ENCODE measurements at regions not wholly inside any gene's neighbourhood (a gene's known extent, or its start where the extent isn't known, plus 50 kb on each side); places are given as distances from the start of the nearest gene placed in this dataset.
"Not testable (repeated sequence)": the region's sequence is repeated elsewhere in the genome, so short reads cannot be mapped to it uniquely, and the experiment has no call there.

GRCh38 chr5:10896016-10896415 is 135.0 kb upstream of the DAP start:
- Histone ChIP-seq H3K9me3 (ENCODE audit: control insufficient read depth, low read depth, low read length) (no peaks in the 10 kb centered on the region), H3K4me1 (ENCODE audit: control insufficient read depth, low read depth, low read length) (peaks cover 15% of the 10 kb centered on the region)

GRCh38 chr5:10894445-10895054 is 133.5 kb upstream of the DAP start:
- Histone ChIP-seq H3K27me3 (ENCODE audit: control insufficient read depth, insufficient read depth, low read length) (no peaks in the 10 kb centered on the region), H3K4me3 (ENCODE audit: low read length) (no peak overlapping the region), H3K27ac (ENCODE audit: low read length) (no peak overlapping the region), H3K9ac (ENCODE audit: low read length) (no peak overlapping the region), H3K36me3 (ENCODE audit: control insufficient read depth, low read depth, low read length) (no peaks in the 10 kb centered on the region), H3K4me1 (ENCODE audit: control insufficient read depth, low read depth, low read length) (peaks cover 8% of the 10 kb centered on the region), H3K9me3 (ENCODE audit: control insufficient read depth, low read depth, low read length) (no peaks in the 10 kb centered on the region)

More at GRCh38 chr5:10896016-10896415, 135.0 kb upstream of the DAP start:
- no peak overlapping the region for H3K9ac ChIP-seq (ENCODE audit: low read length)
- H3K36me3 ChIP-seq (ENCODE audit: control insufficient read depth, low read depth, low read length): no peaks in the 10 kb centered on the region
- H3K27ac ChIP-seq (ENCODE audit: low read length): no peak overlapping the region
- H3K27me3 ChIP-seq (ENCODE audit: control insufficient read depth, insufficient read depth, low read length): no peaks in the 10 kb centered on the region
- no peak overlapping the region for H3K4me3 ChIP-seq (ENCODE audit: low read length)

DNA sequence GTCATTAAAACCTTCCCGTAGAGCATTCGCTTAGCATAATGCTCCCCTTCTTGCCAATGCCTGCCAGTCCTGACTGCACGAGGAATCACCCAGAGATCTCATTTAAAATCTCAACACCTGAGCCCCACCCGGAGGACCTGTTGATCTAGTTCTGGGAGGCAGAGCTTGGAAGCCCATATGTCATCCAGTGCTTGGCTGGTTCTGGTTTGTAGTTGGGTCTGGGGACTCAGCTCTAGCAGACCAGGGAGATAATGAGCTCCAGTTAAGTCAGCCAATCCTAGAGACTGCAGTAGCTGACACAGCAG is 131.8 kb upstream of the DAP start:
- H3K9me3 ChIP-seq (ENCODE audit: control insufficient read depth, low read depth, low read length): no peaks in the 10 kb centered on the region
- no peak overlapping the region for H3K27ac ChIP-seq (ENCODE audit: low read length)
- H3K9ac ChIP-seq (ENCODE audit: low read length): no peak overlapping the region
- no peaks in the 10 kb centered on the region for H3K36me3 ChIP-seq (ENCODE audit: control insufficient read depth, low read depth, low read length)
- no peaks in the 10 kb centered on the region for H3K27me3 ChIP-seq (ENCODE audit: control insufficient read depth, insufficient read depth, low read length)
- no peak overlapping the region for H3K4me3 ChIP-seq (ENCODE audit: low read length)
- H3K4me1 ChIP-seq (ENCODE audit: control insufficient read depth, low read depth, low read length): no peaks in the 10 kb centered on the region

DNA sequence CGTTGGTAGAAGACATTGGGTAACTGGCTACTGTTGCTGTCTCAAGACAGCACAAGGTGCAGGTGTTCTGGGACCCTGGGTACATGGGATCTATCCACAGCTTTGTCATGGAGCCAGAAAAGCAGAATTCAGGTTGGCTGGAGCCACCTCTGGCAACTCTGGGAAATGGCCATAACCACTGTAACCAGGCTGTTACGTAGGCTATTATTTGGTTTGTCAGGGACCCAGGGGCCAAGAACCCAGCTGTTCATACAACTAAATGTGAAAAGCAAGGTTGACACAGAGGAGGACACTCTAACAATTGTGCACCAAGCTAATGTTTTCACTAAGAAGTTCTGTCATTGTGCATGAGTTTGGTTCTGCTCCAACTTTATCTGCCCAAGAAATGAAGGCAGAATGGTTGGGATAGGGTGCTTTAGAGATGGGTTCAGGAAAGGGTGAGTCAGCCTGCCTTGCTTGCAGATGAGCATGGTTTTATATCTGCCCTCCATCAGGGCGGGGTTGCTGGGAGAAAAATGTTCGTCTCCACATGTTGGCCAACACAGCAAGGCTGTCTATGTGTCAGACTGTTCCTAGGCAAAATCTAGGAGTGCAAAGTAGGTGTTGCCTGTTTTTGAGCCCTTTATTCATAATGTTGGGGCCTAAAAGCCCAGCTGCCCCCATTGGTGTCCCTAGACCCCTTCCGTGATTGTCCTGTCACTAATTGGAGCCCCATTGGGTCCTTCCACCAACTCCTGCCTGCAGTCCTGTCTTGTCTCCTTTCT is 131.3 kb upstream of the DAP start:
- Histone ChIP-seq H3K4me3 (ENCODE audit: low read length) (no peak overlapping the region), H3K4me1 (ENCODE audit: control insufficient read depth, low read depth, low read length) (no peaks in the 10 kb centered on the region), H3K27ac (ENCODE audit: low read length) (no peak overlapping the region), H3K27me3 (ENCODE audit: control insufficient read depth, insufficient read depth, low read length) (no peaks in the 10 kb centered on the region), H3K9ac (ENCODE audit: low read length) (no peak overlapping the region), H3K36me3 (ENCODE audit: control insufficient read depth, low read depth, low read length) (no peaks in the 10 kb centered on the region), H3K9me3 (ENCODE audit: control insufficient read depth, low read depth, low read length) (no peaks in the 10 kb centered on the region)

DNA sequence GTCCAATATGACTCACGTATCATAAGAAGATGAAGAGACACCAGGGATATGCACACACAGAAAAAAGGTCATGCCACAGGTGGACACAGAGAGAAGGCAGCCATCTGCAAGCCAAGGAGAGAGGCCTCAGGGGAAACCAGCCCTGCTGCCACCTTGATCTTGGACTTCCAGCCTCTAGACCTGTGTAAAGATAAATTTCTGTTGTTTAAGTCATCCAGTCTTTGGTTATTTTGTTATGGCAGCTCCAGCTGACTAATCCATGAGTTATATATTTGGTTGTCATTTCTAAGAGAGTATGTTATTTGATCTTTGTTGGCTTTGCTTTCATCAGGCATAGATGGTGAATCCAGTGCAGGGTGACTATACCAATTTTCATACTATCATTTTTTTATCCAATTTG is 130.2 kb upstream of the DAP start:
- Histone ChIP-seq H3K36me3 (ENCODE audit: control insufficient read depth, low read depth, low read length) (no peaks in the 10 kb centered on the region), H3K27ac (ENCODE audit: low read length) (no peak overlapping the region), H3K4me3 (ENCODE audit: low read length) (no peak overlapping the region), H3K9me3 (ENCODE audit: control insufficient read depth, low read depth, low read length) (no peaks in the 10 kb centered on the region), H3K27me3 (ENCODE audit: control insufficient read depth, insufficient read depth, low read length) (no peaks in the 10 kb centered on the region), H3K9ac (ENCODE audit: low read length) (no peak overlapping the region), H3K4me1 (ENCODE audit: control insufficient read depth, low read depth, low read length) (no peaks in the 10 kb centered on the region)

- H3K9me3 ChIP-seq (ENCODE audit: control insufficient read depth, low read depth, low read length): no peaks in the 10 kb centered on the region
Measured at GRCh38 chr5:10886497-10886896, 125.5 kb upstream of the DAP start.

GRCh38 chr5:10885026-10885425 is 124.0 kb upstream of the DAP start:
- Histone ChIP-seq H3K36me3 (ENCODE audit: control insufficient read depth, low read depth, low read length) (no peaks in the 10 kb centered on the region), H3K27ac (ENCODE audit: low read length) (no peak overlapping the region), H3K9me3 (ENCODE audit: control insufficient read depth, low read depth, low read length) (no peaks in the 10 kb centered on the region), H3K27me3 (ENCODE audit: control insufficient read depth, insufficient read depth, low read length) (no peaks in the 10 kb centered on the region), H3K4me1 (ENCODE audit: control insufficient read depth, low read depth, low read length) (no peaks in the 10 kb centered on the region), H3K4me3 (ENCODE audit: low read length) (no peak overlapping the region), H3K9ac (ENCODE audit: low read length) (no peak overlapping the region)

More at GRCh38 chr5:10886497-10886896, 125.5 kb upstream of the DAP start:
- Histone ChIP-seq H3K27ac (ENCODE audit: low read length) (no peak overlapping the region), H3K4me1 (ENCODE audit: control insufficient read depth, low read depth, low read length) (no peaks in the 10 kb centered on the region), H3K27me3 (ENCODE audit: control insufficient read depth, insufficient read depth, low read length) (no peaks in the 10 kb centered on the region), H3K36me3 (ENCODE audit: control insufficient read depth, low read depth, low read length) (no peaks in the 10 kb centered on the region), H3K9ac (ENCODE audit: low read length) (no peak overlapping the region), H3K4me3 (ENCODE audit: low read length) (no peak overlapping the region)

GRCh38 chr5:10883945-10884344 is 122.9 kb upstream of the DAP start:
- not testable (repeated sequence) for H3K9me3 ChIP-seq (ENCODE audit: control insufficient read depth, low read depth, low read length); H3K27ac ChIP-seq (ENCODE audit: low read length); H3K4me3 ChIP-seq (ENCODE audit: low read length); H3K36me3 ChIP-seq (ENCODE audit: control insufficient read depth, low read depth, low read length); H3K4me1 ChIP-seq (ENCODE audit: control insufficient read depth, low read depth, low read length); H3K27me3 ChIP-seq (ENCODE audit: control insufficient read depth, insufficient read depth, low read length); H3K9ac ChIP-seq (ENCODE audit: low read length)

DNA sequence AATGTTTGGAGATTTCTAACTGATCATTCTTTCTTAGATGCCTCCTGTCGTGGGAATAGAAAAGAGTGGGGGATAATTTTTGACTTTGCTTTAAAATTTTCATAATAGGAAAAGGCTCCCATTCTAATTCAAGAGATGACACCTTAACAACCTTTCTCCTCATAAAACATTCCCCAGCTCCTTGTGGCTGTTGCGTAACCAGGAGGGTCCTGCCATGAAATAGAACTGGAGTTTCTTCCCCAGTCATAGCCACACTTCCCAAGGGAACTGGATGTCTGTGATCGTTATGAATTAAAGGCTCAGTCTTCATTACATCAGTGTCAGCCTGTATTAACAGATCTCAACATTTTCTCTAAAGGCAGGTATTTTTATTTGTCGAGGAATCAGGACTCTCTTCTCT is 119.9 kb upstream of the DAP start:
- Histone ChIP-seq H3K9me3 (ENCODE audit: control insufficient read depth, low read depth, low read length) (no peaks in the 10 kb centered on the region), H3K36me3 (ENCODE audit: control insufficient read depth, low read depth, low read length) (no peaks in the 10 kb centered on the region), H3K4me1 (ENCODE audit: control insufficient read depth, low read depth, low read length) (no peaks in the 10 kb centered on the region), H3K27me3 (ENCODE audit: control insufficient read depth, insufficient read depth, low read length) (no peaks in the 10 kb centered on the region), H3K9ac (ENCODE audit: low read length) (no peak overlapping the region), H3K4me3 (ENCODE audit: low read length) (no peak overlapping the region), H3K27ac (ENCODE audit: low read length) (no peak overlapping the region)

- H3K4me3 ChIP-seq (ENCODE audit: low read length); H3K9ac ChIP-seq (ENCODE audit: low read length); H3K27ac ChIP-seq (ENCODE audit: low read length); H3K4me1 ChIP-seq (ENCODE audit: control insufficient read depth, low read depth, low read length); H3K27me3 ChIP-seq (ENCODE audit: control insufficient read depth, insufficient read depth, low read length); H3K9me3 ChIP-seq (ENCODE audit: control insufficient read depth, low read depth, low read length); H3K36me3 ChIP-seq (ENCODE audit: control insufficient read depth, low read depth, low read length): not testable (repeated sequence)
Measured at GRCh38 chr5:10876996-10877395, 116.0 kb upstream of the DAP start.

DNA sequence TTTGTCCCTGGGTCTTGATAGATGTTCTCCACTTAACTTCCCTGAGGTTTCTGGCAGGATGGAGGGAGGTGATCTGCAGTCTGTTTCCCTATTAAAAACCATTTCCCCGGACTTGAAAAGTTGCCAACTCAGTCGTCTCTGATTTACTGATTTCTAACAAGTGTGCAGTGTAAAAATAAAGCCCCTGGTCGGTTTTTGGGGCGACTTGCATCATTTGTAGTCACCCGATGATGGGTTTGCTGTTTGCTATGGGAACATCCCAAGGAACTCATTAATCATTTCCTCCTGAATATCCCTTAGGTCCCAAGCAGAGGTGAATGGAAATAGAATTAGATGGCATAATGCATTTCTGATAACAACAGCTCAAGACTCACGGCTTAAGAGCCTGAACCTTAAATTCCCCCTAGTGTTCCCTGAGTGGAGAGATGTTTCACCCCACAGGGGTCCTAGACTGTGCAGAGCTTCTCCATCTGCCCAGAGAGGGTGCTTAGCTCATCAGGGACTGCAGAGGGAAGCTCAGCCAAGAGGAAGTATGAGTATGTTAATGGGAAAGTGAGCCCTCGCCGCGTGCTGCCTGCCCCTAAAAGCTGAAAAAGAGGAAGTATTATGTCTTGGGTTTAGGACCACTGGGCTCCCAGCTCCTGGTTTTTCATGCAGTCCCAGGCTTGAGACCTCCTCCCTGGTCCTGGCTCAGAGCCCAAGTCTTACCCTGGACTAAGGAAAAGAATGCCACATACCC is 115.1 kb upstream of the DAP start:
- Histone ChIP-seq H3K27me3 (ENCODE audit: control insufficient read depth, insufficient read depth, low read length) (no peaks in the 10 kb centered on the region), H3K27ac (ENCODE audit: low read length) (no peak overlapping the region)

More for the DNA sequence above, 115.1 kb upstream of the DAP start:
- Histone ChIP-seq H3K9me3 (ENCODE audit: control insufficient read depth, low read depth, low read length) (no peaks in the 10 kb centered on the region), H3K4me3 (ENCODE audit: low read length) (no peak overlapping the region), H3K4me1 (ENCODE audit: control insufficient read depth, low read depth, low read length) (no peaks in the 10 kb centered on the region), H3K9ac (ENCODE audit: low read length) (no peak overlapping the region), H3K36me3 (ENCODE audit: control insufficient read depth, low read depth, low read length) (no peaks in the 10 kb centered on the region)
